ENCODE measurements at regions not wholly inside any gene's neighbourhood (a gene's known extent, or its start where the extent isn't known, plus 50 kb on each side); places are given as distances from the start of the nearest gene placed in this dataset.
"Not testable (repeated sequence)": the region's sequence is repeated elsewhere in the genome, so short reads cannot be mapped to it uniquely, and the experiment has no call there.

DNA sequence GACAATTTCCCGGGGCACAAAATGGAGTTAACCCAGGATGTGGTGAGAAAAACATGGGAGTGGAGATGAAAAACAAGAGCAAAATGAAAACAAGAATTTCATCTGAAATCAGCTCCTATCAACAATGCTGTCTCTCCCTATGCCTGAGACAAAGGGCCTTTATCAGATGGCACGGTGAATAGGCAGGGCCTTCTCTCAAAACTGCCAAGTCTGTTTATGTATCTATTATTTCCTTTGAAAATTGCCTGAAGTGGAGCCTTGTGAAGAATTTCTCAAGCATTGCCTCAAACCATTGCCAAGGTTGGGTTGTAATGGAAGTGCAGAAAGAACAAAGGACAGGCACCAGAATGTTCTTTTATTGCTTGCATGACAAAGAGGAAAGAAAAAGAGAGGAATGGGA lies 74.7 kb downstream of the BTBD3 start:
- Histone ChIP-seq H3K27ac (no peak overlapping the region), H3K36me3 (no peaks in the 10 kb centered on the region), H3K9me3 (no peaks in the 10 kb centered on the region), H3K4me3 (no peak overlapping the region), H3K4me1 (peaks cover 6% of the 10 kb centered on the region), H3K9ac (ENCODE audit: low read depth in 2 of 2, low read length in 2 of 2) (no peak overlapping the region), H3K27me3 (no peaks in the 10 kb centered on the region)
- DNase-seq: no peak
- TF ChIP-seq, protein P1, sequence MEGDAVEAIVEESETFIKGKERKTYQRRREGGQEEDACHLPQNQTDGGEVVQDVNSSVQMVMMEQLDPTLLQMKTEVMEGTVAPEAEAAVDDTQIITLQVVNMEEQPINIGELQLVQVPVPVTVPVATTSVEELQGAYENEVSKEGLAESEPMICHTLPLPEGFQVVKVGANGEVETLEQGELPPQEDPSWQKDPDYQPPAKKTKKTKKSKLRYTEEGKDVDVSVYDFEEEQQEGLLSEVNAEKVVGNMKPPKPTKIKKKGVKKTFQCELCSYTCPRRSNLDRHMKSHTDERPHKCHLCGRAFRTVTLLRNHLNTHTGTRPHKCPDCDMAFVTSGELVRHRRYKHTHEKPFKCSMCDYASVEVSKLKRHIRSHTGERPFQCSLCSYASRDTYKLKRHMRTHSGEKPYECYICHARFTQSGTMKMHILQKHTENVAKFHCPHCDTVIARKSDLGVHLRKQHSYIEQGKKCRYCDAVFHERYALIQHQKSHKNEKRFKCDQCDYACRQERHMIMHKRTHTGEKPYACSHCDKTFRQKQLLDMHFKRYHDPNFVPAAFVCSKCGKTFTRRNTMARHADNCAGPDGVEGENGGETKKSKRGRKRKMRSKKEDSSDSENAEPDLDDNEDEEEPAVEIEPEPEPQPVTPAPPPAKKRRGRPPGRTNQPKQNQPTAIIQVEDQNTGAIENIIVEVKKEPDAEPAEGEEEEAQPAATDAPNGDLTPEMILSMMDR (IDR thresholded peaks at IDR 0.05): no peak
- intact Hi-C loops (cut with DNase I): no loop called here

DNA sequence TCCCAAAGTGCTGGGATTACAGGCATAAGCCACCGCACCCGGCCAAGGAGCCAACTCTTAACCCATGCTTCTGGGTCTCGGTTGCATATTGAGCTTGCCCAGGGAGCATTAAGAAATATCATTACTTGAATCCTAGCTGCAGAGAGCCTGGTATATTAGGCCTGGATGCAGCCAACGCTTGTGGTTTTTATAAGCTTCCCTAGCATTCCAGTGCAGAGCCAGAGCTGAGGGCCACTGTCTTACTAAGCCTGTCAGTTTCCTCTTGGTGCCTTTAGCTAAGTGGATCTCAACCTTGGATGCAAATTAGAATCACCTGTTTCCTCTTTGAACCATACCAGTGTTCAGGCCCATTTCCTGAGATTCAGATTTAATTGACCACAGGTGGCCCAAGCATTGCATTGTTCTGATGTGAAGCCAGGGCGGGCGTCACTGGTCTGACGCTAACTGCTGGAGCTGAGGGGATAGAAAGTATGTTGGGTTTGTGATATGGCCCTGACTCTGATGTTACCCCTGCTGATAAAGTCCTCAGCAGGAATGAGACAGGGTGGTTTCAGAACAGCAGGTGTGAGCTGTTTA lies 76.3 kb downstream of the BTBD3 start:
- no peaks in the 10 kb centered on the region for H3K27me3 ChIP-seq
- TF ChIP-seq, protein P1 (IDR thresholded peaks at IDR 0.05): no peak
- H3K4me3 ChIP-seq: no peak overlapping the region
- H3K9me3 ChIP-seq: no peaks in the 10 kb centered on the region
- DNase-seq: no peak
- H3K4me1 ChIP-seq: peaks cover 6% of the 10 kb centered on the region
- H3K27ac ChIP-seq: no peak overlapping the region
- intact Hi-C loops (cut with DNase I): no loop called here
- no peak overlapping the region for H3K9ac ChIP-seq (ENCODE audit: low read depth in 2 of 2, low read length in 2 of 2)
- H3K36me3 ChIP-seq: no peaks in the 10 kb centered on the region

DNA sequence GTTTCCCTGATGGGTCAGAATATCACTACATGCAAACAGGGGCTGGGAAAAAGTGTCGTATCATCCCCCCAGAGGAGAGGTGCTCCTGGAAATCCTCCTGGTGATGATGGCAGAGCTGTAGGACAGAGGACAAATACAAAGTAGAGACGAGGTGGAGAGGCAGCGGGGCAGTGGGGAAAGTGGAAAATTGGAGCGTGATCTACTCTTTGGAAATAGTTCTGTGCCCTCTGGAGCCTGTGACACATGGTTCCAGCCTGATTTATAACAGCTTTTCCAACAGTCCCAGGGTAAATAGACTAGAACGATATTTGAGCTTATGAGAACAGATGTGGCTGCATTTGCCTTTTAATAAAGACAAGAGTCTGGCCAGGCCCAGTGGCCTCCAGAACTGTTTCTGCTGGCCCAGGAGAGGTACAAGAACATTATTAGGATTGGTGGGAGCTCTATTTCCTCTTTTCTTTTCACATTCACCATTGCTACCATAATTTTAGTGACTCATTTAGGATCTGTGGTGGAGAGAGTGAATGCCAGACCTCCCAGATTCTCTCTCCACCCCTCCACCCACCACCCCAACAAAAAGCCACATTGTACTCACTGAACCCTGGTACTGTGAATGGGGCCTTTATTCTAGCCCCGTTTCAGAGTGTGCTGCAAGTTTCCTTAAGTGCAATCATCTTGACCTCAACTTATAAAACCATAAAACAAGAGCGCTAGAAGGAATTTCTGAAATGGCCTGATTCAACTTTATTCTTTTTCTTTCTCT lies 78.3 kb downstream of the BTBD3 start:
- Histone ChIP-seq H3K27ac (no peak overlapping the region), H3K4me1 (peaks cover 6% of the 10 kb centered on the region), H3K9ac (ENCODE audit: low read depth in 2 of 2, low read length in 2 of 2) (no peak overlapping the region), H3K36me3 (no peaks in the 10 kb centered on the region), H3K4me3 (no peak overlapping the region), H3K9me3 (no peaks in the 10 kb centered on the region), H3K27me3 (no peaks in the 10 kb centered on the region)
- TF ChIP-seq, protein P1 (IDR thresholded peaks at IDR 0.05): no peak
- no peak for DNase-seq
- intact Hi-C loops (cut with DNase I): no loop called here

DNA sequence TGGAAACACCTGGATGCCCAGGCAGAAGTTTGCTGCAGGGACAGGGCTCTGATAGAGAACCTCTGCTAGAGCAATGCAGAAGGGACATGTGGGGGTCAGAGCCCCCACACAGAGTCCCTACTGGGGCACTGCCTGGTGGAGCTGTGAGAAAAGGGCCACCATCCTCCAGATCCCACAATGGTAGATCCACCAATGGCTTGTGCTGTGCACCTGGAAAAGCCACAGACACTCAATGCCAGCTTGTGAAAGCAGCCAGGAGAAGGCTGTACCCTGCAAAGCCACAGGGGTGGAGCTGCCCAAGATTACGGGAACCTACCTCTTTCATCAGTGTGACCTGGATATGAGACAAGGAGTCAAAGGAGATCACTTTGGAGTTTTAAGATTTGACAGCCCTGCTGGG lies 87.1 kb downstream of the BTBD3 start:
- not testable (repeated sequence) for H3K36me3 ChIP-seq; H3K9me3 ChIP-seq; H3K27ac ChIP-seq; H3K4me1 ChIP-seq; DNase-seq; H3K27me3 ChIP-seq; H3K4me3 ChIP-seq; H3K9ac ChIP-seq (ENCODE audit: low read depth in 2 of 2, low read length in 2 of 2)
- intact Hi-C loops (cut with DNase I): loop anchor here (10.0 kb wide), 1 partner anchor 330 kb away; no protein-coding TSS in a partner anchor

DNA sequence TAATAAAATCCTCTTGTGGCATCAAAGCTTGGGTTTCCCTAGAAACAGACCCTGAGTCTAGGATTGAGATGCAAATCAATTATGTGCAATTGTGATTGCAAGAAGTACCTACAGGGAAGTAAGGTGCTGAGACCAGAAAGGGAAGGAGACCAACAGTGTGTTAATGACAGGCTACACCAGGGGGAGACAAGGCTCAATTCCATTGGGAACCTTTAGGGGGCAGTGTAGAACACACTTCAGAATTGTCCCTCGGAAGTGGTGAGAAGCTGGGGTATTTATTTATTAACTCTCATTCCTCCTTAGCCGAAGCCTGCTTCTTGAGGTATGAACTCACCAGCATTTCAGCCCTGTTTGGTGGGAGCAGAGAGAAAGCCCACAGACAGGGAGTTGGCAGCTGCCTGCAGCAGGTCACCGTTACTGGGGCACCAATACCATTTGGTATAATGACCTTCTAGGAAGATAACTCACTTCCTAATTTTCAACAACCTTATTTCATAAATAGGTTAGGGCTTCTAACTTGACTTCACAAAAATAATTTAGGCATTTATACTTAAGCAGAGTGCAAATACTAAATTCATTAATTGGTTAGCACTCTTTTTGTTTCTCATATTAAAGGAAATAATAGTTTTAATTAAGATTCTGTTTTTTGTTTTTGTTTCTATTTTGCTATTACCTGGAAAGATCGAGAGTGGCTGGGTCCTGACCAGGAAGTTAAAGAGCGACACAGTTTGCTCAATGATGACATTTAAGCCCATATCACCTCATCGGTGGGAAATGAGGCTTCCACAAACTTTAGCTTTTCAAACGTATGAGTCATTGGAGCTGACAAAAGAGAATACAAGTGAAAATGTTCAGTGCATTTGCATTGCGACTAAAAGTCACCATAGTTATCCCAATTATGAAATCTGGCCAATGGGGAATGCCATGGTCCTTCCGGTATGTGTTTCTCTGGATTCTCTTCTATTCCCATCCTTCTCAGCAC lies 94.8 kb downstream of the BTBD3 start:
- TF ChIP-seq, protein P1 (IDR thresholded peaks at IDR 0.05): peak; percentile 91
- Histone ChIP-seq H3K4me1 (no peaks in the 10 kb centered on the region), H3K9me3 (no peaks in the 10 kb centered on the region), H3K27me3 (no peaks in the 10 kb centered on the region), H3K9ac (ENCODE audit: low read depth in 2 of 2, low read length in 2 of 2) (no peak overlapping the region), H3K27ac (no peak overlapping the region), H3K4me3 (no peak overlapping the region), H3K36me3 (no peaks in the 10 kb centered on the region)
- DNase-seq: peak; percentile 66
- intact Hi-C loops (cut with DNase I): no loop called here
